ENCODE measurements at regions not wholly inside any gene's neighbourhood (a gene's known extent, or its start where the extent isn't known, plus 50 kb on each side); places are given as distances from the start of the nearest gene placed in this dataset.

DNA sequence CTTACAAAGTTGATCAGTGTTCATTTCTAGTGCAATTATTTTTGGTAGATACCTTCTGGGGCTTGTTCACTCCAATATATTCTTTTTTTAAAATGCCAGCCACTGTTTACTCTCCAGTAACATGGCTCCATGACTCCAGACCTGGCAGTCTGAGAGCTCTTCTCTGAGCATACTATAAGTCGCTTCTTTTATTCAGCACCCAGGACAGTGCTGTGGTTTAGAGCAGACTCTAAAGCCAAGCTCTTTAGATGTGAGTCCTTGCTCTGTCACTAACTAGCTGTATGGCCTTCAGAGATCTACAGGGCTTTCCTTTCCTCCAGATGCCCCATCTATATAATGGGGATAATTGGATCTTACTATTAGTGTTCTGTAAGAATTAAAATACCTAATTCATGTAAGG lies 200.2 kb upstream of the FAM241A start:
- no peak for TF ChIP-seq EZH2 (IDR thresholded peaks at IDR 0.05; ENCODE audit: borderline replicate concordance)
- no peak for TF ChIP-seq CTCF (IDR thresholded peaks at IDR 0.05; ENCODE audit: poor library complexity)
- no peak for TF ChIP-seq EZH2phosphoT487 (IDR thresholded peaks at IDR 0.05; ENCODE audit: low read depth, severe bottlenecking, unreplicated experiment)
